BE2C (cell line): ENCODE measurements at regions not wholly inside any gene's neighbourhood (a gene's known extent, or its start where the extent isn't known, plus 50 kb on each side); places are given as distances from the start of the nearest gene placed in this dataset.

Source experiments
- DNase-seq: peaks from one replicate; pipeline ENCODE4 v3.0.0-alpha.2; 2020
- H3K27me3 ChIP-seq: fragments of 250-450 bp; sonication (Bioruptor Pico); 2 replicates; pipeline ENCODE4 v1.5.1; 2020; ENCODE audit warnings: mild to moderate bottlenecking
- H3K36me3 ChIP-seq: fragments of 250-450 bp; sonication (Bioruptor Pico); 2 replicates; pipeline ENCODE4 v1.5.1; 2020; ENCODE audit warnings: mild to moderate bottlenecking
- H3K4me1 ChIP-seq: fragments of 250-450 bp; sonication (Bioruptor Pico); 2 replicates; pipeline ENCODE4 v1.5.1; 2020
- H3K4me3 ChIP-seq: 2 replicates; pipeline ENCODE4 v1.5.1; 2011; ENCODE audit warnings: low read depth, low read length
- H3K9me3 ChIP-seq: fragments of 250-450 bp; sonication (Bioruptor Pico); 2 replicates; pipeline ENCODE4 v1.5.1; 2020
- CTCF ChIP-seq: IDR thresholded peaks from 2 replicates; pipeline ENCODE4 v1.5.1; 2012; ENCODE audit warnings: mild to moderate bottlenecking, low read depth, low read length

GRCh38 chr5:2471152-2471879, 280.2 kb downstream of the IRX2 start:
- Histone ChIP-seq H3K4me1 (no peaks in the 10 kb centered on the region), H3K36me3 (no peaks in the 10 kb centered on the region), H3K27me3 (no peaks in the 10 kb centered on the region), H3K9me3 (no peaks in the 10 kb centered on the region; the same call in 1 of the 2 replicates), H3K4me3 (no peak overlapping the region)
- DNase-seq, result no peak
- no peak for TF ChIP-seq CTCF

- no peak for TF ChIP-seq CTCF
- no peak overlapping the region for H3K4me3 ChIP-seq
- no peak for DNase-seq
Observed at GRCh38 chr5:2466966-2467365, 284.5 kb downstream of the IRX2 start.

GRCh38 chr5:2465383-2465782, 286.1 kb downstream of the IRX2 start:
- H3K27me3 ChIP-seq, result no peaks in the 10 kb centered on the region
- no peak for TF ChIP-seq CTCF

More at GRCh38 chr5:2466966-2467365, 284.5 kb downstream of the IRX2 start:
- no peaks in the 10 kb centered on the region; the same call in 1 of the 2 replicates for H3K9me3 ChIP-seq
- no peaks in the 10 kb centered on the region for H3K4me1 ChIP-seq
- no peaks in the 10 kb centered on the region for H3K36me3 ChIP-seq
- no peaks in the 10 kb centered on the region for H3K27me3 ChIP-seq

GRCh38 chr5:2464141-2464540, 287.3 kb downstream of the IRX2 start:
- Histone ChIP-seq H3K9me3 (no peaks in the 10 kb centered on the region; the same call in 1 of the 2 replicates), H3K36me3 (no peaks in the 10 kb centered on the region), H3K27me3 (no peaks in the 10 kb centered on the region), H3K4me3 (no peak overlapping the region), H3K4me1 (no peaks in the 10 kb centered on the region)
- TF ChIP-seq CTCF, result no peak
- no peak for DNase-seq

More at GRCh38 chr5:2465383-2465782, 286.1 kb downstream of the IRX2 start:
- H3K4me1 ChIP-seq, result no peaks in the 10 kb centered on the region
- no peaks in the 10 kb centered on the region for H3K36me3 ChIP-seq
- H3K9me3 ChIP-seq, result no peaks in the 10 kb centered on the region; the same call in 1 of the 2 replicates
- DNase-seq, result no peak
- no peak overlapping the region for H3K4me3 ChIP-seq

- Histone ChIP-seq H3K27me3 (no peaks in the 10 kb centered on the region), H3K9me3 (no peaks in the 10 kb centered on the region), H3K36me3 (no peaks in the 10 kb centered on the region), H3K4me3 (no peak overlapping the region), H3K4me1 (no peaks in the 10 kb centered on the region)
- no peak for TF ChIP-seq CTCF
- no peak for DNase-seq
Observed at GRCh38 chr5:2461701-2462691, 289.5 kb downstream of the IRX2 start.
